ENCODE measurements at regions not wholly inside any gene's neighbourhood (a gene's known extent, or its start where the extent isn't known, plus 50 kb on each side); places are given as distances from the start of the nearest gene placed in this dataset.

- H3K4me3 ChIP-seq (ENCODE audit: control insufficient read depth, low read depth, low read length): no peak overlapping the region
- no peak for DNase-seq (ENCODE audit: low read depth)
- no peak for TF ChIP-seq CTCF (conservative IDR thresholded peaks at IDR 0.05; ENCODE audit: control insufficient read depth, insufficient read depth, low read depth, low read length)
Observed at GRCh38 chr4:138964716-138965426, 50.7 kb upstream of the NOCT start.

GRCh38 chr4:138963412-138963811, 52.2 kb upstream of the NOCT start:
- DNase-seq (ENCODE audit: low read depth): no peak

DNA sequence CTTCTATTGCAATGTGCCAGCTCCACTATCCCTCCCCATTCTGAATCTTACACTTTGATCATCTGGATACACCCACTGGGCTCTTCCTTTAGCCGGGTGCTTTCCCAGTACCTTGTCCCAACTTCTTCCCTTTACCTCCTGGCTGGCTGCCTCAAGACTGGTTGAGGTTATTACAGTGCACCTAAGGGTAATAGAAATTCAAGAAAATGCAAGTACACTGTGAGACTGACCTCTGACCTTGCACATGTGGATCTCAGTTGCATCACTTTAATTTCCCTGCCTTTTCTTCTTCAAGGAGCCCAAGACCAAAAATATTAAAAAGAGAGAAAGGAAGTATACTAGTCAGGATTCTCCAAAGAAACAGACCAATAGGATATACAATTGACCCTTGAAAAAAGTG, 53.9 kb upstream of the NOCT start:
- H3K4me3 ChIP-seq (ENCODE audit: control insufficient read depth, low read depth, low read length): no peak overlapping the region
- DNase-seq (ENCODE audit: low read depth): peak; percentile 48
- no peak for TF ChIP-seq CTCF (conservative IDR thresholded peaks at IDR 0.05; ENCODE audit: control insufficient read depth, insufficient read depth, low read depth, low read length)

More at GRCh38 chr4:138963412-138963811, 52.2 kb upstream of the NOCT start:
- no peak for TF ChIP-seq CTCF (conservative IDR thresholded peaks at IDR 0.05; ENCODE audit: control insufficient read depth, insufficient read depth, low read depth, low read length)
- H3K4me3 ChIP-seq (ENCODE audit: control insufficient read depth, low read depth, low read length): no peak overlapping the region

DNA sequence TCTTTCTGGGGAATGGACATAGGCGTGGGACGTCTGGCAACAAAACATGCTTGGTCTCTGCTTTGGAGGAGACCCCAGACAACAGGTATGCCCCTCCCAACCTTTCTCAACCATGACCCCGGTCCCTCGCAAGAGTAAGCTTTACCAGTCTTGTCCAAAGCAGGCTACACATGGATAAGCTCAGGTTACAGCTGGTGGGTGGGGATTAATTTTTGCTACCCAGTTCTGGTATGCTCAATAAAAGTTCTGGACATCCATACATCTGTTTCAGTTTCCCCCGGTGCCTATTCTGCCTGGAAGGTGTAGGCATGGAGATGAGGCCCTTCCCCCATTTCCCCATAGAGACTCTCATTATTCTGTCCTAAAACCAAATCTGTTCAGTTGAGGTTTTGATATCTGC, 54.5 kb upstream of the NOCT start:
- no peak for DNase-seq (ENCODE audit: low read depth)
- H3K4me3 ChIP-seq (ENCODE audit: control insufficient read depth, low read depth, low read length): no peak overlapping the region
- TF ChIP-seq CTCF (conservative IDR thresholded peaks at IDR 0.05; ENCODE audit: control insufficient read depth, insufficient read depth, low read depth, low read length): no peak

DNA sequence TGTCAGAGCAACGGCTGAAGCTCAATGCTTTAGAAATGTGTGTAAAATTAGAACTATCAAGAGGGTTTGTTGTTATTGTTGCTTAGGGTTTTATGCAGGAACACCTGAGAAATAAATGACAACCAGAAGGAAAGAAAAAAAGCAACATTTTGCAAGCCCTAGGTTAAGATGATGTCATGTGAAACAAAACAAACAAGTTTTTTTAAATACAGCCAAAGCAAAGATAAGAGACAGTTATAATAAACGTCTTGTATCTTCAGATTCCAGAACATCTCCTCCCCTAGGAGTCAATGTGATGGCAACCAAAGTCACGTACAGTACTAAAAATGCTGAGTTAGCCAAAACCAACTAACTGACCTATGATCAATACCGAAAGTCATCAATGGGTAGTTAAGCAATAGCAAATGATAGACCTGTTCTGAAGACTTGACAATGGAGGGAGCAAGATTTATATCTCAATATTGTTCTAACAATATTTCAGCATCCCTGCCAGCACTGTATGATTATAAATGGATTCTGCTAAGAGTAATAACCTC, 55.3 kb upstream of the NOCT start:
- DNase-seq (ENCODE audit: low read depth): no peak
- H3K4me3 ChIP-seq (ENCODE audit: control insufficient read depth, low read depth, low read length): no peak overlapping the region
- no peak for TF ChIP-seq CTCF (conservative IDR thresholded peaks at IDR 0.05; ENCODE audit: control insufficient read depth, insufficient read depth, low read depth, low read length)

- DNase-seq (ENCODE audit: low read depth): peak; percentile 38
- TF ChIP-seq CTCF (conservative IDR thresholded peaks at IDR 0.05; ENCODE audit: control insufficient read depth, insufficient read depth, low read depth, low read length): no peak
- no peak overlapping the region for H3K4me3 ChIP-seq (ENCODE audit: control insufficient read depth, low read depth, low read length)
Observed at GRCh38 chr4:138959097-138959815, 56.3 kb upstream of the NOCT start.

All from fibroblast of mammary gland (primary cell).